Activated CD8-positive, alpha-beta T cell treated with anti-CD3 and anti-CD28 coated beads for 36 hours (primary cell): ENCODE measurements at regions not wholly inside any gene's neighbourhood (a gene's known extent, or its start where the extent isn't known, plus 50 kb on each side); places are given as distances from the start of the nearest gene placed in this dataset.

Source experiments
- ATAC-seq: fragments of 200-7000 bp; cut with Tn5 transposase; one replicate; pipeline ENCODE4 v1.10.0; 2021; ENCODE audit warnings: mild to moderate bottlenecking, moderate library complexity
- CTCF ChIA-PET: fragments of 350-600 bp; sonication (Branson Sonifier 250); formaldehyde crosslinking; loops from one replicate; lab custom pipeline; 2021; ENCODE audit warnings: antibody characterized with exemption; lab: Charles Lee
- POLR2A ChIA-PET: fragments of 350-600 bp; sonication (Branson Sonifier 250); formaldehyde crosslinking; loops from one replicate; lab custom pipeline; 2021; ENCODE audit warnings: antibody characterized with exemption; lab: Charles Lee
- DNase-seq: peaks from one replicate; pipeline ENCODE4 v3.0.0-alpha.2; 2020
- H3K27ac Mint-ChIP-seq: one replicate; pipeline ENCODE4 v1.8.0; 2021; ENCODE audit warnings: mild to moderate bottlenecking, mixed read lengths
- H3K27me3 Mint-ChIP-seq: one replicate; pipeline ENCODE4 v1.8.0; 2021; ENCODE audit warnings: mixed read lengths
- H3K36me3 Mint-ChIP-seq: one replicate; pipeline ENCODE4 v1.8.0; 2021; ENCODE audit warnings: low read depth, mixed read lengths
- H3K4me1 Mint-ChIP-seq: one replicate; pipeline ENCODE4 v1.8.0; 2021; ENCODE audit warnings: low read depth, mixed read lengths
- H3K4me3 Mint-ChIP-seq: one replicate; pipeline ENCODE4 v1.8.0; 2021; ENCODE audit warnings: mild to moderate bottlenecking, moderate library complexity, mixed read lengths
- H3K9me3 Mint-ChIP-seq: one replicate; pipeline ENCODE4 v1.8.0; 2021; ENCODE audit warnings: mixed read lengths
- intact Hi-C: fragments of 100-400 bp; cut with micrococcal nuclease; formaldehyde crosslinking; loops from one replicate; pipeline ENCODE4 v1.10.0; 2022
- TF ChIP-seq, protein P1 (sequence below): fragments of 200-600 bp; IDR thresholded peaks from one replicate; pipeline ENCODE4 v1.8.0; 2022; ENCODE audit warnings: antibody characterized with exemption, mild to moderate bottlenecking

DNA sequence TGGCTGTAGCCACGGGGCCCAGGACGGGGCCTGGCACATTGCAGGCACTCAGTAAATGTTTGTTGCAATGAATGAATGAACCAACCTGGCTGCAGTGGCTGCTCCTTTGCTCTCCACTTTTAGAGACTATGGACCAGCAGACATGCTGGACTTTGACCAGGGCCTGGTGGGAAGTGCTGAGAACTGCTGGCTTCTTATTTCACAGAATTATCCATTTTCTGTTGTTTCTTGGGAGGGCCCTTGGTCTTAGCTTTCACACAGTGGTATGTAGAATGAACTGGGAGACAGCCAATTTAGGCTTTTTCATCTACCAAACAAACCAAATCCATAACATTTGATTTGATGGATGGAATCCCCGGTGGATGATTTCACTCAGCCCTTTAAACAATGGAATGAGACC is 78.0 kb upstream of the LHFPL2 start:
- no peak for DNase-seq
- Mint-ChIP-seq H3K27me3 (peaks cover 3% of the 10 kb centered on the region), H3K4me3 (no peak overlapping the region), H3K9me3 (no peaks in the 10 kb centered on the region), H3K36me3 (no peaks in the 10 kb centered on the region), H3K27ac (no peak overlapping the region), H3K4me1 (no peaks in the 10 kb centered on the region)
- intact Hi-C loops: no loop called here
- ChIA-PET CTCF (no interaction called here), POLR2A (no interaction called here)
- TF ChIP-seq, protein P1, sequence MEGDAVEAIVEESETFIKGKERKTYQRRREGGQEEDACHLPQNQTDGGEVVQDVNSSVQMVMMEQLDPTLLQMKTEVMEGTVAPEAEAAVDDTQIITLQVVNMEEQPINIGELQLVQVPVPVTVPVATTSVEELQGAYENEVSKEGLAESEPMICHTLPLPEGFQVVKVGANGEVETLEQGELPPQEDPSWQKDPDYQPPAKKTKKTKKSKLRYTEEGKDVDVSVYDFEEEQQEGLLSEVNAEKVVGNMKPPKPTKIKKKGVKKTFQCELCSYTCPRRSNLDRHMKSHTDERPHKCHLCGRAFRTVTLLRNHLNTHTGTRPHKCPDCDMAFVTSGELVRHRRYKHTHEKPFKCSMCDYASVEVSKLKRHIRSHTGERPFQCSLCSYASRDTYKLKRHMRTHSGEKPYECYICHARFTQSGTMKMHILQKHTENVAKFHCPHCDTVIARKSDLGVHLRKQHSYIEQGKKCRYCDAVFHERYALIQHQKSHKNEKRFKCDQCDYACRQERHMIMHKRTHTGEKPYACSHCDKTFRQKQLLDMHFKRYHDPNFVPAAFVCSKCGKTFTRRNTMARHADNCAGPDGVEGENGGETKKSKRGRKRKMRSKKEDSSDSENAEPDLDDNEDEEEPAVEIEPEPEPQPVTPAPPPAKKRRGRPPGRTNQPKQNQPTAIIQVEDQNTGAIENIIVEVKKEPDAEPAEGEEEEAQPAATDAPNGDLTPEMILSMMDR: no peak
- no peak for ATAC-seq

DNA sequence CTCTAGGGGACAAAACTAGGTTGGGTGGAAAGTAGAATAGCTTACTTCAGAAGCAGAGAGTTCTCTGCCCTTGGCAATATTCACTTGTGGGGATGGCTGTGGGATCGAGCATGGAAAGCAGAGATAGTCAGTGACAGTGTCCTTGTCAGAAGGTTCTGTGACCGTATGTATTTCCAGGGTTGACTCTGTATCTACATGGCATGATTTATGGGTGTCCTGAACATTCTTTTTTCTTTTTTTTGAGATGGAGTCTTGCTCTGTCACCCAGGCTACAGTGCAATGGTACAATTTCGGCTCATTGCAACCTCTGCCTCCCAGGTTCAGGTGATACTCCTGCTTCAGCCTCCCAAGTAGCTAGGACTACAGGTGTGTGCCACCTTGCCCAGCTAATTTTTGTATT is 77.4 kb upstream of the LHFPL2 start:
- TF ChIP-seq, protein P1: no peak
- no peaks in the 10 kb centered on the region for H3K9me3 Mint-ChIP-seq
- DNase-seq: no peak
- intact Hi-C loops: no loop called here
- H3K4me3 Mint-ChIP-seq: no peak overlapping the region
- no peak for ATAC-seq
- CTCF ChIA-PET: no interaction called here
- H3K4me1 Mint-ChIP-seq: no peaks in the 10 kb centered on the region
- peaks cover under 1% of the 10 kb centered on the region for H3K27me3 Mint-ChIP-seq
- POLR2A ChIA-PET: no interaction called here
- H3K27ac Mint-ChIP-seq: no peak overlapping the region
- no peaks in the 10 kb centered on the region for H3K36me3 Mint-ChIP-seq

DNA sequence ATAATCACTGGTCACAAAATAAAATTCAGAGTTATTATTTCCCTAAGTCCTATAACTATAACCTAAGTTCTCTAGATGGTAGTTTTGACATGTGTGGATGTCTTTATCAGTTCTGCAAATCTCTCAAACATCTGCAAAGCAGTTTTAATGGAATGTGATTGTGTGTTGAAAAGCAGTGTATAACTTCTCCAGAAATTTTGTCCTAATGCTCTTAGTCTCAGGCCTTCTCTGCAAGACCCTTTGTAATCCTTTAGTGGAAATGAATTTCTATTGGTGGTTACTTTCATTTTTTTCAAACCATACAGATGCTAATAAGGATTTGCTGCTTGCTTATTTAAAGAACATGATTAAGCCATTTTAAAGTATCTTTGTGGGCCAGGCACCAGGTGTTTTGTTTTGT is 75.5 kb upstream of the LHFPL2 start:
- H3K27ac Mint-ChIP-seq: no peak overlapping the region
- no peak for ATAC-seq
- intact Hi-C loops: no loop called here
- H3K4me3 Mint-ChIP-seq: no peak overlapping the region
- no peaks in the 10 kb centered on the region for H3K4me1 Mint-ChIP-seq
- TF ChIP-seq, protein P1: no peak
- CTCF ChIA-PET: no interaction called here
- H3K9me3 Mint-ChIP-seq: no peaks in the 10 kb centered on the region
- H3K27me3 Mint-ChIP-seq: no peaks in the 10 kb centered on the region
- POLR2A ChIA-PET: no interaction called here
- no peaks in the 10 kb centered on the region for H3K36me3 Mint-ChIP-seq
- no peak for DNase-seq

DNA sequence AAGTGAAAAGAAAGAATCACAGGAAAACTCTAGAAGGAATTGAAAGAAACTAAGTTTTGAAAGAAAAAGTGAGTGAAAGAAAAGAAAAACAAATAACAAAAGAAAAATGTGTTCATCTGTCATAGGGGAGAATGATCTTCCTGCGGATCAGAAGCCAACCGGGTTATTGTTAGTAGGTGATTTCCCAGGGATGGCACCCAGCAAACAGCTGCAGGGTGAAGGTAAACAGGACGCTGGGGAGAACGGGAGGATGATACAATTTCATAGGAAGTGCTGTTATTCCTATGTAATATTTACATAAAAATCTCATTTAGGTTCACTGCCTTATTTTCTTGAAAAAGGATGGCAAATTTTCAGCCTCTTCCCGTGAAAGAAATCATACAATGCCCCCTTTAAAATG is 72.4 kb upstream of the LHFPL2 start:
- ATAC-seq (no peak), DNase-seq (no peak)
- Mint-ChIP-seq H3K4me3 (no peak overlapping the region), H3K27me3 (no peaks in the 10 kb centered on the region), H3K36me3 (no peaks in the 10 kb centered on the region), H3K27ac (no peak overlapping the region), H3K4me1 (no peaks in the 10 kb centered on the region), H3K9me3 (no peaks in the 10 kb centered on the region)
- POLR2A ChIA-PET: interaction anchor here (1.1 kb wide), 1 partner anchor 10 kb away, joined by 3 read pairs; no protein-coding TSS in a partner anchor
- TF ChIP-seq, protein P1: no peak
- intact Hi-C loops: no loop called here
- CTCF ChIA-PET: no interaction called here

DNA sequence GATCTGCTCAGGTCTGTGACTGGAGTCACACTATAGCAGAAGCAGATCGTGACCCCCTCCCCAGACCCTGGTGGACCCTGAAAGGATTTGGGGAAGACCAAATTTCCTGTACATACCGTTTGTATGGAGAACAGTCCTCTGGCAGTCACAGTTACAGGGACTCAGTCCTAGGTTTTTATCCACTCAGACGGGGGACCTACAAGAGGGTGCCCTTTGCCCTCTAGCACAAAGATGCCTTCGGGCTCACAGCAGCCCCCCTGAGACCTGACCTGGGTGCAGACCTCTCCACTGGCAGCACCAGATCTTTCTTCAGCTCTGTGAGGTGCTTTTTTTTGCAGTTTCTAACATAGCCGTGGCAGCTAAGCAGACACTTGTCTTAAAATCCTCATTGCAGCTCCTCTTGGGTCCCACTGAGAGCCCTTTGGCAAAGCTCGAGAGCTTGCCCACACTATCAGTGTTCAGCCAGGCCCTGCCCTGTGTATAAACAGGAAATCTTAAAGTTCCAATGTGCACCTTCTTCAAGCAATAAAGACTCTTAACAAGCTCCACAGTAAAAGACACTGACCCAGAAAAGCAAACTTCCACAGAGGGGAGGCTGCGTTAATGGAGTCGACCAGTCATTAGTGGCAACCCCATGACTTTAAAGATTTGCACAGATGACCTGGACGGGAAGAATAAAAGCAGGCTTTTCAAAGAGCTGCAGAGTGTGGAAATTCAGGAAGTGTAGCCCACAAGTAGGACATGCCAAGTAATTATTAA is 71.8 kb upstream of the LHFPL2 start:
- Mint-ChIP-seq H3K4me1 (no peaks in the 10 kb centered on the region), H3K36me3 (no peaks in the 10 kb centered on the region), H3K27me3 (no peaks in the 10 kb centered on the region), H3K27ac (no peak overlapping the region), H3K9me3 (no peaks in the 10 kb centered on the region), H3K4me3 (no peak overlapping the region)
- POLR2A ChIA-PET: interaction anchor here (1.1 kb wide), 1 partner anchor 11 kb away, joined by 3 read pairs; no protein-coding TSS in a partner anchor
- DNase-seq (no peak), ATAC-seq (no peak)
- intact Hi-C loops: no loop called here
- TF ChIP-seq, protein P1: no peak
- CTCF ChIA-PET: no interaction called here
